Keratinocyte (primary cell): ENCODE measurements at regions not wholly inside any gene's neighbourhood (a gene's known extent, or its start where the extent isn't known, plus 50 kb on each side); places are given as distances from the start of the nearest gene placed in this dataset.

Source experiments
- EZH2 ChIP-seq: IDR thresholded peaks from one replicate; pipeline ENCODE4 v1.6.1; 2012; ENCODE audit warnings: inconsistent platforms, mild to moderate bottlenecking, low read length, moderate library complexity
- TF ChIP-seq, protein P1 (sequence below), 3 experiments: IDR thresholded peaks in 1 of 3; conservative IDR thresholded peaks in 1 of 3; optimal IDR thresholded peaks in 1 of 3; 2 replicates in 2 of 3; 3 replicates in 1 of 3; pipeline versions ENCODE3 to v1.5.1; 2011; ENCODE audit warnings: low read length in 3 of 3, mild to moderate bottlenecking in 3 of 3, moderate library complexity in 2 of 3, control low read depth in 1 of 3, inconsistent platforms in 1 of 3; ENCODE audit not compliant: insufficient read depth in 2 of 3; ENCODE audit errors: extremely low read depth in 1 of 3

DNA sequence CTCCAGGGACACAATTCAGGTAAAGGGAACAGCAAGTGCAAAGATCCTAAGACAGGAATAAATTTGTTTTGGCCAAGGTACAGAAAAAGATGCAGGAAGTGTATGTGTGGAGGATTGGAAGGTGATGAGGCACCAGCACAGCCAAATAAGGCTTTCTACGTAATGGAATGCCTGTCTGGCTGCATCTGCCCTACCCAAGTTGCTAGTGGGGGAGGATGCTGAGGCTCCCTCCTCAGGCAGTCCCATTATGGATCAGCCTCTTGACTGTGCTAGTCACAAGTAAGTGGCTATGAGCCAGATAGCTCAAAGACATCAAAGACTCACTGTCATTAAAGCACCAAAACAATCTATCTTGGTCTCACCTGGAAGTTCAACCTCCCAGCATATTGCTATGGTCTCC lies 300.9 kb upstream of the FAT4 start:
- TF ChIP-seq, protein P1, sequence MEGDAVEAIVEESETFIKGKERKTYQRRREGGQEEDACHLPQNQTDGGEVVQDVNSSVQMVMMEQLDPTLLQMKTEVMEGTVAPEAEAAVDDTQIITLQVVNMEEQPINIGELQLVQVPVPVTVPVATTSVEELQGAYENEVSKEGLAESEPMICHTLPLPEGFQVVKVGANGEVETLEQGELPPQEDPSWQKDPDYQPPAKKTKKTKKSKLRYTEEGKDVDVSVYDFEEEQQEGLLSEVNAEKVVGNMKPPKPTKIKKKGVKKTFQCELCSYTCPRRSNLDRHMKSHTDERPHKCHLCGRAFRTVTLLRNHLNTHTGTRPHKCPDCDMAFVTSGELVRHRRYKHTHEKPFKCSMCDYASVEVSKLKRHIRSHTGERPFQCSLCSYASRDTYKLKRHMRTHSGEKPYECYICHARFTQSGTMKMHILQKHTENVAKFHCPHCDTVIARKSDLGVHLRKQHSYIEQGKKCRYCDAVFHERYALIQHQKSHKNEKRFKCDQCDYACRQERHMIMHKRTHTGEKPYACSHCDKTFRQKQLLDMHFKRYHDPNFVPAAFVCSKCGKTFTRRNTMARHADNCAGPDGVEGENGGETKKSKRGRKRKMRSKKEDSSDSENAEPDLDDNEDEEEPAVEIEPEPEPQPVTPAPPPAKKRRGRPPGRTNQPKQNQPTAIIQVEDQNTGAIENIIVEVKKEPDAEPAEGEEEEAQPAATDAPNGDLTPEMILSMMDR (optimal IDR thresholded peaks at IDR 0.05 in 1 of 3, IDR thresholded peaks at IDR 0.05 in 1 of 3, conservative IDR thresholded peaks at IDR 0.05 in 1 of 3; ENCODE audit: extremely low read depth in 1 of 3, insufficient read depth in 2 of 3, low read length in 3 of 3), result peak in 1 of 3 experiments; percentile 14
- no peak for TF ChIP-seq EZH2
